GM12874 (cell line): ENCODE measurements at regions not wholly inside any gene's neighbourhood (a gene's known extent, or its start where the extent isn't known, plus 50 kb on each side); places are given as distances from the start of the nearest gene placed in this dataset.

Experiments used
- TF ChIP-seq, protein P1 (sequence below): IDR thresholded peaks from 2 replicates; pipeline ENCODE4 v1.5.1; 2011; ENCODE audit warnings: low read depth, mild to moderate bottlenecking, control low read depth, low read length, moderate library complexity; ENCODE audit not compliant: insufficient read depth

DNA sequence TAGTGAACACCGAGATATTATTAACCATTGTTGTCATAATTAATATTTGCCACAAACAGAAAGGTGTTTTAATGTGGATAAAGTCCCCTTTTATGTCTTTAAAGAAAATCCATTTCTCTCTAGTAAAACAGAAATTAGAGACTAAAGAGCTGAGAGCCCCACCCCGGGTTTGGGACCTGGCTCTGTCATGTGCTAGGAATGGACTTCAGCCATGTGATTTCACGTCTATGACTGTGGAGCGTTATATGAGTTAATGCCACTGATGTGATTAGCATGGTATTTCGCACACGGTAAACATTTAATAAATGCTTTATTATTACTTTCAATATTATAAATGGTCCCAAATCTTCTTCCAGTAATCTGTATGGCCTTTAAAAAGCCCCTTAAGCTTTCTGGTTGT lies 205.0 kb upstream of the NFIA start:
- TF ChIP-seq, protein P1, sequence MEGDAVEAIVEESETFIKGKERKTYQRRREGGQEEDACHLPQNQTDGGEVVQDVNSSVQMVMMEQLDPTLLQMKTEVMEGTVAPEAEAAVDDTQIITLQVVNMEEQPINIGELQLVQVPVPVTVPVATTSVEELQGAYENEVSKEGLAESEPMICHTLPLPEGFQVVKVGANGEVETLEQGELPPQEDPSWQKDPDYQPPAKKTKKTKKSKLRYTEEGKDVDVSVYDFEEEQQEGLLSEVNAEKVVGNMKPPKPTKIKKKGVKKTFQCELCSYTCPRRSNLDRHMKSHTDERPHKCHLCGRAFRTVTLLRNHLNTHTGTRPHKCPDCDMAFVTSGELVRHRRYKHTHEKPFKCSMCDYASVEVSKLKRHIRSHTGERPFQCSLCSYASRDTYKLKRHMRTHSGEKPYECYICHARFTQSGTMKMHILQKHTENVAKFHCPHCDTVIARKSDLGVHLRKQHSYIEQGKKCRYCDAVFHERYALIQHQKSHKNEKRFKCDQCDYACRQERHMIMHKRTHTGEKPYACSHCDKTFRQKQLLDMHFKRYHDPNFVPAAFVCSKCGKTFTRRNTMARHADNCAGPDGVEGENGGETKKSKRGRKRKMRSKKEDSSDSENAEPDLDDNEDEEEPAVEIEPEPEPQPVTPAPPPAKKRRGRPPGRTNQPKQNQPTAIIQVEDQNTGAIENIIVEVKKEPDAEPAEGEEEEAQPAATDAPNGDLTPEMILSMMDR, result no peak

DNA sequence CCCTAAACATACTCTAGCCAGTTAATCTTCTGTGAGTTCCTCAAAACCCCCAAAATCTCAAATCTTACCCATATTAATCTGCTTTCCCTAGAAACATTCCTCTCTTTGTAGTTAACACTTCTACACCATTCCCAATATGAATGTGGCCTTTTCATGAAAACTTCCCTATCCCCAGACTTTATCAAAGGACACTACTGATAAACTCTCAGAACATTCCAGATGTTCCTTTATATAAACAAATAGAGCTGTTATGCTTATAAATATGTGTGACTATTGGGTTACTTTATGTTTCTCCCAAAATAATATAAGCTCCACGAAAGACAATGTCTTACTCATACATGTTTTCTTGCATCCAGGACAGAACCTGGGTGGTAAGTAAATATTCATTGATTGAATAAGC lies 205.4 kb upstream of the NFIA start:
- TF ChIP-seq, protein P1, result no peak

DNA sequence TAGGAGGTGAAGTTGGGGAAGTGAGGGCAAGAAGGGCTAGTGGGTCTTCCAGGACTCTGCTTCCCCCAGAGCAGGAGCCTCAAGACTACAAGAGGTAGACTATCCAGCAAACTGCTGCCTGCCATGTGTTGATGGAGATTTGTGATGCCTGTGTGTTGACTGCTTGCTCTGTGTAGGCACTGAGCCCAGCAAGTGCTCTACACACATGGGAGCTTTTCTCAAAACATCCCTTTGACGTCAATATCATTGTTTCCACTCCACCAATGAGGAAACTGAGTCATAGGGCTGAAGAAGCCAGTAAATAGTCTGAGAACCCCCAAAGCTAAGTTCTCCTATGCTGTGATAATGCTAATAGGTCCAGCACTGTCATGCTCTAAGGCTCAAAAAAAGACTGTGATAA lies 207.2 kb upstream of the NFIA start:
- TF ChIP-seq, protein P1, result no peak

DNA sequence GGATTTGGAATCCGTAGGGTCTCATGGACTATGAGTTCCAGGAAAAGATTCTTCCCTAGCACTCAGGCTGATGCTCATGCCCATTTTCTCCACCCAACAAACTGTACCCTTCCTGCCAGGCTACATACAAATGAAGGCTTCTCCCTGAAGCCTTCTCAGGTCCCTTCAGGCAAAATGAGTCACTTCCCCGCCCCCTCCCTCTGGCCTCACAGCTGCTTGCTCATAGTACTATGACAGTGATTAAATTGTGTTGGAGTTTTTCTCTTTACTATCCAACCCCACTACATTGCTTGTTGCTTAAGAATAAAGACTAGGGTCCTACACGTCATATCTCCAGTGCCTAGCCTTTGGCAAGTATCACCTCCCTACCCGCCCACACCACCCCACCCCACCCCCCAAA lies 207.6 kb upstream of the NFIA start:
- TF ChIP-seq, protein P1, result no peak

DNA sequence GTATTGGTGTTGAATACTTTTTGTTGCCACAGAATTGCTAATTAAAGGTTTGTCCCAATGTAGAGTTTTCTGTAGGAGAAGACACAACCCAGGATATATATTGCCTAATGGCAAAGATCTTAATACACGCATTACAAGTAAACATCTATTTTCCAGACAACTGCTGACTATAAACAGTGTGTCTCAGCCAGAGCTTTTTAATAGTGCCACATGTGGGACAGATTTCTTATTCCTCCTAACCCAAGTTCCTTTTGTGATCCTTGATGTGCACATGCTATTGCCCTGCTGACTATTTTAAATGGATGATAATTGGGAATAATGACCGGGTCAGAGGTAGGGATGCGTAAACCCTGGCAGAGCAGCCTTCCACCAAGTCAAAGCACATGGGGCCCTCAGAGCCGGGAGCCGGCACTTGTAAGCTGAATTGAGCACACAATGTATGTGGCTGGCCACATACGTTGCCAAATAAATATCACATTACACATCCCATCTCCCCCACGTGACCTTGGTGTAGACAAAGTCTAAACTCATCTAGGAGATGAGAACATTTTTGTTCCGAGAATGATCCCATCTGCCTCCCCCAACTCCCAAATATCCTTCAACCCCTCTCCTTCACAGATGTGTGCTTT lies 209.8 kb upstream of the NFIA start:
- TF ChIP-seq, protein P1, result no peak

DNA sequence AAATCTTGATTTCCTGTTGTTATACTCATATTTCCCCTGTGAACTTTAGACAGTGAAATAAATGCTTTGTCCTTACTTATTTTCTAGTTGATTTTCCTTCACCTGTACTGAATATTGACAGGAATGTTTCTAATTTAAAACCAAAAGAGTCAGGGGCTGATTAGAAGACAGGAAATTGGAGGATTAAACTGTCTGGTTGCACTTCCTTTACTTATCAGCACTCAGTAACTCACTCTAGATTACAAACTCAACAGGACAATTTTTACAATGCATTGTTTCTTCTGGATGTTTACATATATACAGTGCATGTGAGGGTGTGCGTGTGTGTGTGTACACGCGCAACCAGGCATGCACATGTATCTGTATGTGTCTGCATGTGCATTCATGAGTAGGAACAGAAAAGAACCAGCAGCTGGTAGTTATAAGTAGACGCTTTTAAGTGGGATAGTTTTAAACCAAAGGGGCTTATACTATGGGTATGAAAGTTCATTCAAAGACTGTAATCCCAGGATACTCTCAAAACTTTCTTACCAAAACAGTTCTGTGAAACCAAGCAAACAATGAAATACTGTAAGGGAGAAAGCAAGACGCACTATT lies 212.0 kb upstream of the NFIA start:
- TF ChIP-seq, protein P1, result no peak

DNA sequence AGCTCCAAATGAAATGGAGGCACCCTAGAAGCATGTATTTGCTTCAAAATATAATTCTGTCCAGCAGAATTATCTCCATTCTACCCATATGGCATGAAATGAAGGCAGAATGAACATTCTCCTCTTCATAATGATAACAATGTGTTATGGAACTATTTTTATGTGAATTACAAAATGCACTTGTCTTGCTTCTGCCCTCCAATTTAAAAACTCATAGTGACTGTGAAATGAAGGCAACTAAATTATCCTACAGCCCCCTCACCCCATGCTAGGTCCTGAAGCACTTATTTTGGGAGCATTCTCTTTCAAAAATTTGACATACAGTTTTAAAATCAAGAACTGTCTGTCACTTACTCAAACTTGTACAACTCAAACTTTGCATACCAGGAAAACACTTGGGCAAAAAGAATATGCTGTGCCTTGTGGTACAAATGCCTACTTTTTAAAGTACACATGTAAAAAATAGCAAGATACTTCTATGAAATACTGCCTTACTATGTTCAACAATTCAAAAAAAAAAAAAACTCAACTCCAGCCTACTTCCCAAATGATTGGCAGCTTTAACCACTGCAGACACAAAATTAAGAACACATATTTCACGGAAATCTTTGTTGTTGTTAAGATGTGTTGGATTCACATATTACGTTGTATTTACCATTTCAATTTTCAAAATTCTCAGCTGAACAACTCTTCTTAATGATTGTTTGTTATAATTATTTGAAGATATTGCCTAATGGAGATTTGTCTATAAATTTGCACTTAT lies 213.3 kb upstream of the NFIA start:
- TF ChIP-seq, protein P1, result no peak
